OCI-M1 (cell line): ENCODE measurements at regions not wholly inside any gene's neighbourhood (a gene's known extent, or its start where the extent isn't known, plus 50 kb on each side); places are given as distances from the start of the nearest gene placed in this dataset.
A peak's percentile ranks its signal among the peaks of the same experiment; 100 is the strongest.
"Not testable (repeated sequence)": the region's sequence is repeated elsewhere in the genome, so short reads cannot be mapped to it uniquely, and the experiment has no call there.

Source experiments
- DNase-seq: peaks from one replicate; lab custom pipeline; 2025; lab: John Stamatoyannopoulos, UW

DNA sequence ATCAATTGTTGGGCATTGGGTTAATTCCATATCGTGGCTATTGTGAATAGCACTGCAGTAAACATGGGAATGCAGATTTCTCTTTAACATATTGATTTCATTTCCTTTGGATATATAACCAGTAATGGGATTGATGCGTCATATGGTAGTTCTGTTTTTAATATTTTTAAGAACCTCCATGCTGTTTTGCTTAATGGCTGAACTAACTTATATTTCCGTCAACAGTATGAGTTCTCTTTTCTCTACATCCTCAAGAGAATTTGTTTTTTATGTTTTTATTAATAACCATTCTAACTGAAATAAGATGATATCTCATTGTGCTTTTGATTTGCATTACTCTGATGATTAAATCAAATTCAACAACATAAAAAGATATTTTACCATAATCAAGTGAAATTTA, 228.5 kb upstream of the FSIP2 start:
- DNase-seq: no peak

DNA sequence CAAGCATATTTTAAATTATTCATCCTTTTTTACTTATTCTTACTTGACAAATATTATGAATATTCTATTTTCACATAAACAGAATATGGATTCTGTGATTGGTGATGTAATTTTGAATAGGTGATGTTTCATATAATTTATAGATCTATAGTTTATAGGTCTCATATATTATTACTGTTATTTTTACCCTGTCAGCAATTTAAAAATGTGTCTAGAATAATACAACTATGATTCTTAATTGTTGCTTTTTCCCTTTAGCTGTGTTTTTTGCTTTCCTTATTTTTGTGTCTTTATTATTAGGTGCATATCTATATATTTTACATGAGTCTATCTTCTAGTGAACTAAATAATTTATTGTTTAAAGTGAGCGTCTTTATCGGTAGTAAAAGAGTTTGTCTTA, 226.7 kb upstream of the FSIP2 start:
- DNase-seq: no peak

DNA sequence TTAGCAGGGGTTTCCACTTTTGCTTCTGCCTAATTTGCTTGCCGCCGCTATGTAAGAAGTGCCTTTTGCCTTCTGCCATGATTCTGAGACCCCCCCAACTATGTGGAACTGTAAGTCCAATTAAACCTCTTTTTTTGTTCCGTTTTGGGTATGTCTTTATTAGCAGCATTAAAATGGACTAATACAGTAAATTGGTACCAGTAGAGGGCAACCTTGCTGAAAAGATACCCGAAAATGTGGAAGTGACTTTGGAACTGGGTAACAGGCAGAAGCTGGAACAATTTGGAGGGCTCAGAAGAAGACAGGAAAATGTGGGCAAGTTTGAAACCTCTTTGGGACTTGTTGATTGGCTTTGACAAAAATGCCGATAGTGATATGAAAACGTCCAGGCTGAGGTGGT, 216.1 kb upstream of the FSIP2 start:
- no peak for DNase-seq

DNA sequence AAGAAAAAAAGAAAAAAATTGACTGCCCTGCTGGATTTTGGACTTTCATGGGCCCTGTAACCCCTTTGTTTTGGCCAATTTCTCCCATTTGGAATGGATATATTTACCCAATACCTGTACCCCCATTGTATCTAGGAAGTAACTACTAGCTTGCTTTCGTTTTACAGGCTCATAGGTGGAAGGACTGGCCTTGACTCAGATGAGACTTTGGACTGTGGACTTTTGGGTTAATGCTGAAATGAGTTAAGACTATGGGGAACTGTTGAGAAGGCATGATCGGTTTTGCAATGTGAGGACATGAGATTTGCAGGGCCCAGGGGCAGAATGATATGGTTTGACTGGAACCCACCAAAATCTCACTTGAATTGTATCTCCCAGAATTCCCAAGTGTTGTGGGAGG, 214.4 kb upstream of the FSIP2 start:
- DNase-seq: not testable (repeated sequence)

DNA sequence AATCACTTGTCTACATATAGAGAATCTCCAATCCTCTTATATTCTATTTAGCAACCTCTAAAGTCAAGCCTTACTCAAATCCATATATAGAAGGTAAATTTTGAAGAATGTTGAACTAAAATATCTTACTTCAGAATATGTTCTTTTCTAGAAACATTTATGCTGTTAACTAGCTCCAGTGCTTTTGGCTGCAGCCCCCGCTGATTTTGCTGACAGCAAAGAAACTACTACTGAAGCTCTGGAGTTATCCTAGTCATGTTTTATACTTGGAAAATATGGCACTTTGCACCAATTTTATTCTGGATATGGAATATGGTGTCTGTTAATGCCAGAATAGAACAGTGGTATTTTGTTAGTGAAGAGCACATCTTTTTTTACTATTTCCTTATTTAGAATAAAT, 212.4 kb upstream of the FSIP2 start:
- DNase-seq: no peak

DNA sequence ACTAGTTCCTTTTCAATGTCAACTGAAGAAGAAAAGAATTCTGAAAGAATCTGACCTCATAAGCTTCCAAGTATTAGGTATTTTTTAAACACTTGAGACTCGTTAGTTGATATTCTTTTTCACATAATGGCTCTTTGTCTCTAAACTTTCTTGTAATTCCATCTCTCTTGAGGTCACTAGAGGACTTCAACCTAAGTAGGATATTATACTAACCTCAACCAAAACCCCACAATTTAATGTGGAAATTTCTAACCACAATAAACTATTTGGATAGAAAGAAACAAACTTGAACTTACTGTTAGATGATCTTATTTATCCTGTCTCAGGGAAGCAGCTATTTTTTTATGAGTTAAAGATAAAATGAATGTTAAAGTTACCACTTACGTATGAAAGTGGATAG, 206.9 kb upstream of the FSIP2 start:
- no peak for DNase-seq

DNA sequence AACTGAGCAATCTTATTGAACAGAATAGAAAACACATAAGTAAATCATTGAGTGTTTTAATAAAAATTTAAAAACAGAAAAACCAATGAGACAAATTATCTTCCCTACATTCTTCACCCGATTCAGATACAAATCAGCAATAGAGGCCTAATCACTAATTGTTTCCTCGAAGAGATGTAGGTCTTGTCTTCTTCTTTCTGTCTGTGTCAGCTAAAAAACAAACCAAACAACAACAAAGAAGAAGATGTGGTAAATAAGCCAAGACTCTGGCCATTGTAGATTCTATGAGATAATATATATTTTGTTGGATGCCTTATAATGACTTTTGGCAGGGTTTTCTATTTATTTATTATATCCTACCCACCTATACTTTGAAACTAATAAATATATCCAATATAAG, 200.9 kb upstream of the FSIP2 start:
- DNase-seq: no peak

DNA sequence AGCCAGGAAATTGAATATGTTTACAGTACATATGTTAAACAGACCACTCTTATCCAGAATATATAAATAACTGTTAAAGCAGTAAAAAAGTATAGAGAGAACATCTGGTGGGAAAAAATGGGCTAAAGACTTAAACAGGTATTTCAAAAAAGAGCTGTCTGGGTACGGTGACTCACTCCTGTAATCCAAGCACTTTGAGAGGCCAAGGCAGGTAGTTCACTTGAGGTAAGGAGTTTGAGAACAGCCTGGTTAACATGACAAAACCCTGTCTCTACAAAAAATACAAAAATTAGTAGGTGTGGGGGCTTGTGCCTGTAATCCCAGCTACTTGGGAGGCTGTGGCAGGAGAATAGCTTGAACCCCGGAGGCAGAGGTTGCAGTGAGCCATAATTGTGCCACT, 171.4 kb upstream of the FSIP2 start:
- DNase-seq: no peak

DNA sequence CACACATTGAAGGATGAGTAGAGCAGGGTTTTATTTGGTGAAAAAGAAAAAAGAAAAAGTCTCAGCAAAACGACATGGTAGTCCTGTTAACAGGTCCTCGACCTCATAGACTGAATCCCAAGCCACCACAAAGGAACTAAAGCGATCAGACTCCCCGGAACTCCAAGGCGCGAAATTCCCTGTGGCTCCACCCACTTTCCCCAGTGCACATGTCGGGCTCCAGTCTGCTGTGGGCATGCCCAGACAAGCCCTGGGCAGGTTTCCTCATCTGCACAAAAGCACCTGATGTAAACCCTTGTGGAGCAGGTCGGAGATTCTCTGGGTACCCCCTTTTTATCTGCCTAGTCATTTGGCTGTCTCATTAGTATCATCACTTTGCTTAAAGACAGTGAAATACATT, 170.7 kb upstream of the FSIP2 start:
- no peak for DNase-seq

DNA sequence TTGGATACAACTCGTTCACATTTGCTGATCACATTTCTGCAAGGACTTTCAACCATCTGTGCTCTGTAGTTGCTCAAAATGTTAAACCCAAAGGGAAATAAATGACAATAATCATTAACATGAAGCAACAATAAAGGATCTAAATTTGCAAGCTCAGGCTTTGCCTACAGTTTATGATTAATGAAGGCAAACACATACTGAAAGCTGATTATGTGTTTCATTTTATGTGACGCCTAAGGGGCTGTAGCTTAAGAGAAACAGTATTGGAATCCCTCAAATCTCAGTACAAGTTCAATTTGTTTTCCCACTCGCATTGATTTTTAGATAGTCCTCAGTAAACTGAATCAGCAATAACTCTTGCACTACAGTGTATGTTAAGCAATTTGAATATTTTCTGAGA, 160.3 kb upstream of the FSIP2 start:
- no peak for DNase-seq

DNA sequence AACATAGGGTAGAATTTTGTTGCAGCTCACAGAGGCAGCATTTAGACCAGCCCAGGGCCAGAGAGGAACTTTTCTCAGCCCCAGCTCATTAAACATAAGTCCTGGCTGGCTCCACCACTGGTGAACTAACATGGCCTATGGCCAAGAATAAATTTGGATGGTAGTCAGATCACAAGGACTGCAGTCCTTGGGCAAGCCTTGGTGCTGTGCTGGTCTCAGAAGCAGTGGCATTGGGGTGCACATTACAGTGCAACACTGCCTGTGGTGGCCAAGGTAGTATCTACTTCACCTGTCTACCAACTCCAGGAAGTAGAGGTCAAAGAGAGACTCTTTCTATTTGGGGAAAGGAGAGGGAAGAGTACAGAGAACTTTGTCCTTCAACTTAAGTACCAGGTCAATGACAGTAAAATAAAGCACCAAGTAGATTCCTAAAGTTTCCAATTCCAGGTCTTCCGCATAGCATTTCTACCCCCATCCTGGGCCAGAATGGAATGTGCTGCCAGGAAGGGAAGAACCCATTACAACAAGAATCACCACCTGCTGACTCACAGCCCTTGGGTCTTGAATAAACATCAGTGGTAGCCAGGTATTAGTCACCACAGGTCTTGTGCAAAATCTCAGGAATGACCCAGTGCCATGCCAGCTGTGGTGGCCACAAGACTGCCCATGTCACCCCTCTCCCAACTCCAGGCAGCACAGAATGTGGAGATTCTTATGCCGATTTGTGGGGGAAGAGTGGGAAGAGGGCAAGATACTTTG, 155.4 kb upstream of the FSIP2 start:
- no peak for DNase-seq

DNA sequence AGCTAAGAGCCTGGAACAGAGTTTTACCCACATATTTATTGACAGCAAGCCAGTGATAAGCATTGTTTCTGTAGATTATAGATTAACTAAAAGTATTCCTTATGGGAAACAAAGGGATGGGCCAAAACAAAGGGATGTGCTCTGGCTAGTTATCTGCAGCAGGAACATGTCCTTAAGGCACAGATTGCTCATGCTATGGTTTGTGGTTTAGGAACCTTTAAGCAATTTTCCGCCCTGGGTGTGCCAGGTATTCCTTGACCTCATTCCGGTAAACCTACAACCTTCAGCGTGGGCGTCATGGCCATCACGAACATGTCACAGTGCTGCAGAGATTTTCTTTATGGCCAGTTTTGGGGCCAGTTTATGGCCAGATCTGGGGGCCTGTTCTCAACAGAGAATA, 153.4 kb upstream of the FSIP2 start:
- not testable (repeated sequence) for DNase-seq

DNA sequence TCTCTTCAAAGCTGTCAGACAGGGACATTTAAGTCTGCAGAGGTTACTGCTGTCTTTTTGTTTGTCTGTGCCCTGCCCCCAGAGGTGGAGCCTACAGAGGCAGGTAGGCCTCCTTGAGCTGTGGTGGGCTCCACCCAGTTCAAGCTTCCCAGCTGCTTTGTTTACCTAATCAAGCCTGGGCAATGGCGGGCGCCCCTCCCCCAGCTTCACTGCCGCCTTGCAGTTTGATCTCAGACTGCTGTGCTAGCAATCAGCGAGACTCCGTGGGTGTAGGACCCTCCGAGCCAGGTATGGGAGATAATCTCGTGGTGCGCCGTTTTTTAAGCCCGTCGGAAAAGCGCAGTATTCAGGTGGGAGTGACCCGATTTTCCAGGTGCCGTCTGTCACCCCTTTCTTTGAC, 147.3 kb upstream of the FSIP2 start:
- DNase-seq: not testable (repeated sequence)

DNA sequence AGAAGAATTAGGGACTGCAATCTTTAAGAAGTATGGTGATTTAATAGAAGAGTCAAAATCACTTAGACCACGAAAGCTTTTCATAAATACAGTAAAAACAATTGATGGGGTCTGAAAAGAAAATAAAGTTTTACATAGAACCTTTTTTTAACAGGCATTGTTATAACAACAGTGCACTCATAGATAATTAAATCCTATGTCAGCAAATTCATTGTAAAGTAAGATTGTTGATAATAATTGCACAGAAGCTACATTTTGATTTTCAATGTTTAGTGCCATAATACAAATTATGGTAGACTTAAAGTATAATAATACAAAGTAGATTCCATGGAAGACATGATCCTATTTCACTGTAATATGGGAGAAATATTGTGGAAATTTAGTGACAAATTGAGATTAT, 130.7 kb upstream of the FSIP2 start:
- no peak for DNase-seq

DNA sequence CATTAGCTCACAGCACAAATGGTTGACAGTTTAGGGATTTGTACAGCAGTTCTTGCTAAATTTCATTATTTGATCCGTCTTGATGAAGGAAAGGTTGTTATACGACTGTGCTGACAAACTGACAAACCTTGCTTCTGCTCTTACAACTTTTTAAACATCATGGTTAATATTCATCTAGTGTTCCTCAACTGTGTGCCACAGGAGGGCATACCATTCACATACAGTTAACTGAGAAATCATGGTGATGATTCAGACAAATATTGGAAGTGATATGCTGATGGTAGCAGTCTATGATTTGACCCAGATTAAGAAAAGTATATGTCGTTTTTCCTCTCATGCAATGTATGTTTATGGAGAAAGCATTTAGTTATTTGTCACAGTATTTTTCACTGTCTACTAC, 129.8 kb upstream of the FSIP2 start:
- peak; percentile 41 for DNase-seq

DNA sequence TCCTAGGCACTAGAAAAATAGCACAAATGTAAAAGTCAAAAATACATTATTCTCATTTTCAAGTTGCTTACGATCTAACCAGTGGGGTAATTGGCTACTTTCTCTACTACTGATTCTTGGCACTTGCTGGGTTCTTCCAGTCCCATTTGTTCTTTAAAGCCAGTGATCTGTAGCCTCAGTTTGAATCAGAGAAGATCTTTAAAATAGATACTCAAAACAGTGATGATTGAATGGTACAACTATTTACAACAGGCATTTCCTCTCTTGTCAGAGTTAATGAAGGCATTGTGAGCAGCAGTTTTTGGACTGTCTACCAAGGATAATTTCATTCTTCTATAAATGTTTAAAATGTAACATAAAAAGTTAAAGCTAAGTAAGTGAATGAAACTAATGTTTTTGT, 128.3 kb upstream of the FSIP2 start:
- DNase-seq: no peak

DNA sequence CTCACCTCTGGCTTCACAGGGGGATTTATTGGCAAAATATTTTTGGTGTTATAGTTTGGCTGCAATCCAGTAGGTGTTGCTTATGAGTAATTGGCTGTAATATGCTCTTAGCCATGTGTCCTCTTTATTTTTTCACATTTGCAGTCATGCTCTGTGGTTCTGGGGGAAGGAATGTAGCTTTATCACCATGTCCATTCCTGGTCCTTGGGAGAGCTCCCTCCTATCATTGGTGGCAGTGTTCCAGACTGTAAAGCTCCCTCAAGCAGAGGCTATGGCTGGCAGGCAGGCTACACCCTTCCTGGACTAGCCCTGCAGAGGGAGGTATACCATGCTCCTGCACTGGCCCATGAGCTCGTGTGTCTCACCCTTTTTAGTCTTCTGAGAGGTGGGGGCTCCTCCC, 120.0 kb upstream of the FSIP2 start:
- DNase-seq: peak; percentile 34

DNA sequence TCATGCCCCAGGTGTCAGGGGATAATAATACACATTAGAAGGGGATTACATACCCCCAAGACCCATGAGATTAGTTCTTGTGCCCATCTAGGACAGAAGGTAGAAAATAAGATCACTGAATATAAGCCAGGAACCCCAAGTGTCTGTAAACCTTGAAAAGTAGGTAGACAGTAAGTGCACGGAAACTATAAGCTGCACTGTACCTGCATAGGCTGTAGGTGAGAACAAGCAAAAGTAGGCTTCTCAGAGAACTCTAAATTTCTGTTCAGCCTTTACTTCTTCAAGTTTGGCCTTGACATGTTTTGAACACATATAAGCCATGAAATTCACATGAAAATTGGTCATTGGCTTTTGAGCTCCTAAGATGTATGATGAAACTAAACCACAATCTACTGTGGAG, 113.0 kb upstream of the FSIP2 start:
- peak; percentile 39 for DNase-seq

DNA sequence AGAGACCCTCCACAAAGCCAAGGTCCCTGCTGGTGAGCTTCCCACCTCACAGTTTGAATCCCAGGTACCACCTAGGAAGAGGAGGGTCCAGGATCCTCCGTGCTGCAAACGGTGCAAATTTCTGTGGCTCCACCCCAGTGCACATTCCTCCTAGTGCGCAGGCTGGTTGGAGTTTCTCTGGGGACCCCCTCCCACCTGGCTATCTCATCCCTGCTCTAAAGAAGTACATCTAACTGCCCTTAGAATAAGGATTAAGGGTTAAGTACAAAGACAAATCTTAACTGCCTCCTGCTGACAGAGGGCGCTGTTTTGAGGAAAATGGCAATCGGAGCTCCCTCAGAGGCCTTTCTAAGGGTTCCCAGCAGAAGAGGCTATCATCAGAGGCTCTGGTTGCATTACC, 109.6 kb upstream of the FSIP2 start:
- DNase-seq: peak; percentile 50

DNA sequence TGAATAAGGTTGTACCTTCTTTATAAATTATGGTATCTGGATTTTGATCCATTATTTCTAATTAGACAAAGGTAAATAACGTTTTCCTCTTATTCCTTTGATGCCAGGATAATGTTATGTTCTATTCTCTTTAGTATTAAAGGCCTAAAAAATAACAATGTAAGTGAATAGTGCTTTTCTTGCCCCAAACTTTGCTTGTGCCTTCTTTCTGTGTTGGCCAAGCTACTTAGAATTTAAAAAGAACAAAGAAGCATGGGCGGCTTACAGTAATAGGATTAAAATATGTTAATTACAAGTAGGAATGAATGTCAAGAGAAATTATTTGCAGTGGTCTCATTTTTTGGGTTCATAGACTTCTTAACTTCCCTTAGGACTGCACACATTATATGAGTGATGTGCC, 105.0 kb upstream of the FSIP2 start:
- no peak for DNase-seq

DNA sequence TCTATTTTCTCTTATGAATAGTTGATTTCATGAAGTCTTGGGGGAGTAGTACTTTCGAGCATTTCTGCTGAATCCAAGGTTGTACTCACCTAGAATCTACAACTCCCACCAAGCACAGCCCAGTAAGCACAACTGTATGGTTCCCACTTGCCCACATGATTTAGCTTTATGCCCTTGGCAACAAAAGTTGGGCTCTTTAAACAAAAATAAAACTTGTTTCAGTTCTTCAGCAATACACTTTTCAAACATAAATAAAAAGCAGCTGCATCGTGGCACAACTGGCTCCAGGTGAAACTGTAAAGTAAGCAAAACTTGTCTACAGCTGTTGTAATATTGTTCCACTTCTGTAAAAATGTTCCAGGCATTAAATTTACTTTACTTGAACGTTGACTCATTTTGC, 99.8 kb upstream of the FSIP2 start:
- DNase-seq: no peak

DNA sequence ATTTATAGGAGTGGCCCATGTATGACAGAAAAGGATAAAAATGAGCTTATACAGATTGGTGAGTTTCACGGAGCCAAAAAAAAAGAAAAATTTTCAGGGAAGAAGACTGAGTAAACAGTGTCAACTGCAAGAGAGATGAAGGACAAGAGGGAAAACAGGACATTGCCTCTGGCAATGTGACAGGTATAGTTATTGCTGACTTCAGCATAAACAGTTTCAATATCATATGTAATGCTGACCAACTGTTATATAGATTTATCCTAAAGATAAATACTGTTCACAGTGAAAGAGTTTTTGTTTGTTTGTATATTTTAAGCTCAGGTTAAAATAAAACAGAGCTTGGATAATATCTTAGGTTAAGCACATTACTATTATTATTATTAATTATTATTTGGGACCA, 98.0 kb upstream of the FSIP2 start:
- DNase-seq: no peak

DNA sequence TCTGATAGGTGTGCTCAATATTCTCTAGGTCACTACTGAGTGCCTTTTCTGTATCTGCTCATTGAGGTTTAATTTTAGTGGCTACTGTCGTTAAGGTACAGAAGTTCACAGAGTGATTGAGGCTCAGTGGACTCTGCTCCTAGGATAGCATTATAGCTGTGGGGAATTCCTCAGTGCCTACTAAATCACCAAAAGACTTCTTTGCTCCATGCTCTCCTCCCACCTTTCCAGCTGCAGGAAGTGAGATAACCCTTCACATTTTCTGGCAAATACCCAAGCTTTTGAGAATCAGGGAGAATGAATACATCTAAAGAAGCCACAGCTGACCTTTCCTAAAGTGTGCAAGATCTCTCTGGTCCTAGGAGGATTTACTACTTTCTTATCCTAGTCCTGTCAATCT, 95.2 kb upstream of the FSIP2 start:
- peak; percentile 27 for DNase-seq

DNA sequence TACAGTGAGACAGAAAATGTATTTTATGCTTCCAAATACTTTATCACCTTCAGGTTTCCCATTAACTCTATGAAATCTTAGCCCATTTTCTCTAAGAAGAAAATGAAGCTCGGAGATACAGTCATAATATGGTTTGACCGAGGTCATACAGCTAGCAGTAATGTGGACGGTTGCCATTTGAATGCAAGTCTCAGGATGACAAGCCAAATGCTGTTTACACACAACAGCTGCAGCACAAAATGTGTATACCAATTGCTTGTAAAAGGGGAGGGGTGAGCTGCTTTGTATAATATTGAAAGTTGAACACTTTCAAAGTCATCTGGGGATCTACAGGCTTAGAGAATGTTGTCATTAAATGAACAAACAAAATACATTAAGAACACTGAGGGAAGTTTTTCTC, 93.8 kb upstream of the FSIP2 start:
- no peak for DNase-seq

DNA sequence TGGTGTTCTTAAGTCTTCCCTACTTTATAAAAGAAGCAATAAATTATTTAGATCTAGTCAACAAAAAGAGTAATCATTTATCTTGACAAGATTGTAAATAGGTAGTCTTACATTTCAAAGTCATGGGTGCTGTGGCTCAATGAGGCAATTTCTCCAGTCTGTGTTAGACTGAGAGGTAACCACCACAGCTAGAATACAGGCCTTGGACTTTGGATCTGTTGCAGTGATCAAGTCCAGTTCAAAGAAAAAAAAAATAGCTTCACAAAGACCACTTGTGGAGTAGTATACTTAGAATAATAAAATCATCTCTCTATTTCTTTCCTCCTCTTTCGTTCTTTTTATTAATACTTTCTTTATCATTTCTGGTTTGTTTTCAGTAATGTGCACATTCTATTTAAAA, 93.1 kb upstream of the FSIP2 start:
- no peak for DNase-seq
